A549 (cell line): ENCODE measurements at regions not wholly inside any gene's neighbourhood (a gene's known extent, or its start where the extent isn't known, plus 50 kb on each side); places are given as distances from the start of the nearest gene placed in this dataset.

ENCODE experiments used
- EP300 ChIP-seq, 2 experiments: fragments of >200 bp; sonication (Bioruptor Twin); formaldehyde crosslinking; IDR thresholded peaks; 2 replicates in 1 of 2; 3 replicates in 1 of 2; pipeline ENCODE4 v1.6.1; 2016 to 2017
- JUNB ChIP-seq: fragments of >200 bp; sonication (Bioruptor Twin); formaldehyde crosslinking; IDR thresholded peaks from 2 replicates; pipeline ENCODE4 v1.6.1; 2016
- POLR2A ChIP-seq: IDR thresholded peaks from 2 replicates; pipeline ENCODE4 v1.6.1; 2012; ENCODE audit warnings: mild to moderate bottlenecking, low read length
- POLR2AphosphoS2 ChIP-seq: conservative IDR thresholded peaks from 2 replicates; pipeline ENCODE4 v1.6.1; 2012; ENCODE audit warnings: low read length, improper control_type of control experiment, inconsistent platforms
- RNF2 ChIP-seq: fragments of 200-600 bp; sonication (generic); IDR thresholded peaks from 2 replicates; pipeline ENCODE4 v1.6.1; 2016; ENCODE audit warnings: low read depth, mild to moderate bottlenecking, antibody characterized with exemption, moderate library complexity, borderline replicate concordance
- SREBF2 ChIP-seq: fragments of 450-650 bp; IDR thresholded peaks from 2 replicates; pipeline ENCODE4 v1.6.1; 2014; ENCODE audit warnings: mild to moderate bottlenecking, moderate library complexity
- TF ChIP-seq, protein P1 (sequence below): fragments of >200 bp; sonication (Bioruptor Twin); formaldehyde crosslinking; IDR thresholded peaks from 3 replicates; pipeline ENCODE4 v1.5.1; 2016
- TF ChIP-seq, protein P2 (sequence below): fragments of 200-600 bp; sonication (generic); IDR thresholded peaks from 2 replicates; pipeline ENCODE4 v1.6.1; 2016; ENCODE audit warnings: antibody characterized with exemption, mild to moderate bottlenecking, moderate library complexity
- TF ChIP-seq, protein P3 (sequence below): IDR thresholded peaks from 2 replicates; pipeline ENCODE4 v1.6.1; 2012
- TF ChIP-seq, protein P4 (sequence below): fragments of 250-450 bp; sonication (Bioruptor Pico); IDR thresholded peaks from 2 replicates; pipeline ENCODE4 v1.5.0; 2020; ENCODE audit warnings: low read depth, mild to moderate bottlenecking, moderate library complexity

DNA sequence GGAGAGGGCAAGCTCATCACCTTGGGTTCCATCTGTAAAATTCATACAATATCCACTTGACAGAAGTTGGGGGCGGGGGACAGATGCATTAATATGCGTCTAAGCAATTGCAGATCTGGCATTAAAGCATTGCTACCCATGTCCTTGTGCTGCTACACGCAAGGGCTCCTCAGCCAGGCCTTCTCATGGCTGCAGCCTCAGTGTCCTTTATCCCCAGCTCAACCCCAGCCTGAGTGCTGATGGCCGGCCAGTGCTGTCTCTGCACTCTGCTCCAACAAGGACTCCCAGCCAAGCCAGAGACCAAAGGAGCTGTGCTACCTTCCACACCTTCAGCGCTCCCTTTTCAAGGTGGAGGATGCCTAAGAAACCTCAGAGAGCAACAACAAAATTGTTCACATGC, 188.5 kb upstream of the STXBP5 start:
- TF ChIP-seq SREBF2 (no peak), JUNB (no peak), POLR2A (no peak), POLR2AphosphoS2 (no peak), EP300 (IDR thresholded peaks at IDR 0.05) (no peak), RNF2 (no peak)
- TF ChIP-seq, protein P1, sequence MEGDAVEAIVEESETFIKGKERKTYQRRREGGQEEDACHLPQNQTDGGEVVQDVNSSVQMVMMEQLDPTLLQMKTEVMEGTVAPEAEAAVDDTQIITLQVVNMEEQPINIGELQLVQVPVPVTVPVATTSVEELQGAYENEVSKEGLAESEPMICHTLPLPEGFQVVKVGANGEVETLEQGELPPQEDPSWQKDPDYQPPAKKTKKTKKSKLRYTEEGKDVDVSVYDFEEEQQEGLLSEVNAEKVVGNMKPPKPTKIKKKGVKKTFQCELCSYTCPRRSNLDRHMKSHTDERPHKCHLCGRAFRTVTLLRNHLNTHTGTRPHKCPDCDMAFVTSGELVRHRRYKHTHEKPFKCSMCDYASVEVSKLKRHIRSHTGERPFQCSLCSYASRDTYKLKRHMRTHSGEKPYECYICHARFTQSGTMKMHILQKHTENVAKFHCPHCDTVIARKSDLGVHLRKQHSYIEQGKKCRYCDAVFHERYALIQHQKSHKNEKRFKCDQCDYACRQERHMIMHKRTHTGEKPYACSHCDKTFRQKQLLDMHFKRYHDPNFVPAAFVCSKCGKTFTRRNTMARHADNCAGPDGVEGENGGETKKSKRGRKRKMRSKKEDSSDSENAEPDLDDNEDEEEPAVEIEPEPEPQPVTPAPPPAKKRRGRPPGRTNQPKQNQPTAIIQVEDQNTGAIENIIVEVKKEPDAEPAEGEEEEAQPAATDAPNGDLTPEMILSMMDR: no peak
- TF ChIP-seq, protein P2, sequence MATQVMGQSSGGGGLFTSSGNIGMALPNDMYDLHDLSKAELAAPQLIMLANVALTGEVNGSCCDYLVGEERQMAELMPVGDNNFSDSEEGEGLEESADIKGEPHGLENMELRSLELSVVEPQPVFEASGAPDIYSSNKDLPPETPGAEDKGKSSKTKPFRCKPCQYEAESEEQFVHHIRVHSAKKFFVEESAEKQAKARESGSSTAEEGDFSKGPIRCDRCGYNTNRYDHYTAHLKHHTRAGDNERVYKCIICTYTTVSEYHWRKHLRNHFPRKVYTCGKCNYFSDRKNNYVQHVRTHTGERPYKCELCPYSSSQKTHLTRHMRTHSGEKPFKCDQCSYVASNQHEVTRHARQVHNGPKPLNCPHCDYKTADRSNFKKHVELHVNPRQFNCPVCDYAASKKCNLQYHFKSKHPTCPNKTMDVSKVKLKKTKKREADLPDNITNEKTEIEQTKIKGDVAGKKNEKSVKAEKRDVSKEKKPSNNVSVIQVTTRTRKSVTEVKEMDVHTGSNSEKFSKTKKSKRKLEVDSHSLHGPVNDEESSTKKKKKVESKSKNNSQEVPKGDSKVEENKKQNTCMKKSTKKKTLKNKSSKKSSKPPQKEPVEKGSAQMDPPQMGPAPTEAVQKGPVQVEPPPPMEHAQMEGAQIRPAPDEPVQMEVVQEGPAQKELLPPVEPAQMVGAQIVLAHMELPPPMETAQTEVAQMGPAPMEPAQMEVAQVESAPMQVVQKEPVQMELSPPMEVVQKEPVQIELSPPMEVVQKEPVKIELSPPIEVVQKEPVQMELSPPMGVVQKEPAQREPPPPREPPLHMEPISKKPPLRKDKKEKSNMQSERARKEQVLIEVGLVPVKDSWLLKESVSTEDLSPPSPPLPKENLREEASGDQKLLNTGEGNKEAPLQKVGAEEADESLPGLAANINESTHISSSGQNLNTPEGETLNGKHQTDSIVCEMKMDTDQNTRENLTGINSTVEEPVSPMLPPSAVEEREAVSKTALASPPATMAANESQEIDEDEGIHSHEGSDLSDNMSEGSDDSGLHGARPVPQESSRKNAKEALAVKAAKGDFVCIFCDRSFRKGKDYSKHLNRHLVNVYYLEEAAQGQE: no peak
- TF ChIP-seq, protein P3, sequence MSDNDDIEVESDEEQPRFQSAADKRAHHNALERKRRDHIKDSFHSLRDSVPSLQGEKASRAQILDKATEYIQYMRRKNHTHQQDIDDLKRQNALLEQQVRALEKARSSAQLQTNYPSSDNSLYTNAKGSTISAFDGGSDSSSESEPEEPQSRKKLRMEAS: no peak
- TF ChIP-seq, protein P4, sequence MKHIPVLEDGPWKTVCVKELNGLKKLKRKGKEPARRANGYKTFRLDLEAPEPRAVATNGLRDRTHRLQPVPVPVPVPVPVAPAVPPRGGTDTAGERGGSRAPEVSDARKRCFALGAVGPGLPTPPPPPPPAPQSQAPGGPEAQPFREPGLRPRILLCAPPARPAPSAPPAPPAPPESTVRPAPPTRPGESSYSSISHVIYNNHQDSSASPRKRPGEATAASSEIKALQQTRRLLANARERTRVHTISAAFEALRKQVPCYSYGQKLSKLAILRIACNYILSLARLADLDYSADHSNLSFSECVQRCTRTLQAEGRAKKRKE (CRISPR knock-in tag): no peak
